ENCODE measurements at regions not wholly inside any gene's neighbourhood (a gene's known extent, or its start where the extent isn't known, plus 50 kb on each side); places are given as distances from the start of the nearest gene placed in this dataset.

- DNase-seq, result no peak
These were observed 58.3 kb downstream of the TRIML1 start for GRCh38 chr4:188197566-188197965.

GRCh38 chr4:188198982-188199792 is 59.9 kb downstream of the TRIML1 start:
- DNase-seq, result no peak

GRCh38 chr4:188201851-188202250 is 62.6 kb downstream of the TRIML1 start:
- no peak for DNase-seq

GRCh38 chr4:188206783-188207182 is 67.5 kb downstream of the TRIML1 start:
- DNase-seq, result no peak

GRCh38 chr4:188214861-188215260 is 75.6 kb downstream of the TRIML1 start:
- DNase-seq, result no peak

- DNase-seq, result no peak
These were observed 79.2 kb downstream of the TRIML1 start for GRCh38 chr4:188218392-188218791.

GRCh38 chr4:188220006-188220405 is 80.8 kb downstream of the TRIML1 start:
- DNase-seq, result no peak

- no peak for DNase-seq
These were observed 81.8 kb downstream of the TRIML1 start for GRCh38 chr4:188221090-188221489.

- no peak for DNase-seq
These were observed 89.0 kb downstream of the TRIML1 start for GRCh38 chr4:188228279-188228678.

GRCh38 chr4:188232428-188232827 is 93.2 kb downstream of the TRIML1 start:
- no peak for DNase-seq

GRCh38 chr4:188242041-188242440 is 102.8 kb downstream of the TRIML1 start:
- no peak for DNase-seq

- DNase-seq, result no peak
These were observed 106.4 kb downstream of the TRIML1 start for GRCh38 chr4:188245651-188246050.

GRCh38 chr4:188246488-188246887 is 107.2 kb downstream of the TRIML1 start:
- DNase-seq, result no peak

GRCh38 chr4:188254211-188254610 is 115.0 kb downstream of the TRIML1 start:
- no peak for DNase-seq

GRCh38 chr4:188262464-188262863 is 123.2 kb downstream of the TRIML1 start:
- no peak for DNase-seq

GRCh38 chr4:188263321-188263720 is 124.1 kb downstream of the TRIML1 start:
- no peak for DNase-seq

GRCh38 chr4:188266386-188266785 is 127.1 kb downstream of the TRIML1 start:
- no peak for DNase-seq

- DNase-seq, result no peak
These were observed 129.1 kb downstream of the TRIML1 start for GRCh38 chr4:188268131-188268908.

- DNase-seq, result no peak
These were observed 131.2 kb downstream of the TRIML1 start for GRCh38 chr4:188270273-188271069.

GRCh38 chr4:188275686-188276085 is 136.4 kb downstream of the TRIML1 start:
- DNase-seq, result no peak

- no peak for DNase-seq
These were observed 139.9 kb downstream of the TRIML1 start for GRCh38 chr4:188279184-188279583.

GRCh38 chr4:188282471-188283232 is 143.4 kb downstream of the TRIML1 start:
- DNase-seq, result no peak
